Fibroblast of peridontal ligament (primary cell): ENCODE measurements at regions not wholly inside any gene's neighbourhood (a gene's known extent, or its start where the extent isn't known, plus 50 kb on each side); places are given as distances from the start of the nearest gene placed in this dataset.
A peak's percentile ranks its signal among the peaks of the same experiment; 100 is the strongest.

Experiments used
- DNase-seq: peaks from one replicate; pipeline ENCODE4 v3.0.0-alpha.2; 2010; ENCODE audit errors: extremely low read depth

DNA sequence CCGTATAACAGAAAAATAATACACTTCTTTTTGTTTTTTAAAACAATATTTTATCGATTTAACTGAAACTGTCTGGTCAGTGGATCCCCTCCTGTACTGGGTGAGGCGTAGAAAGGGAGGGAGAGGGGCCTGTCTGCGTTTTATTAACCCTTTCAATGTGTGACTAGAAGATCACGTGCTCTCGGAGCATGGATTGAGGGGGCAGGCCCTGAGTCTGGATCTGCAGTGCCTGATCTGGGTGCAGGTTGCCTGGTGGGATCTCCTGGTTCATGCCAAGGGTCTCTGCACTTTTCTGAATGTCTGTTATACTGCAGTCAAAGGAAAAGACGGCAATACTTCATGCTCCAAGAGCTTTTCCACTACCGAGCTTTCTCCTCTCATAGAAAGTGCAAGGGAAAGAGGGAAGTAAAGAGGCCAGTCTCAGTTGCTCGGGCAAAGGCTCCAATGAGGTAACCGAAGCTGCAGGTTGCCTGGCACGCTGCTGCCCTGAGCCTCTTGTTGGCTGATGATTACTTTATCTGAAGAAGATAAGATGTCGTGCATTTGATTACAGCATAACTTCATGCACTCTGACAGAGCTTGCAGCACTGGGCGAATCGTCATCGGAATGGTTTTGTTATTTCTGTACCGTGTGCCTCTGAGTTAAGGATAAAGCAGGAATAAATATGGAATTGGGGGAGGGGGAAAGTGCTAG, 167.5 kb upstream of the PMEPA1 start:
- no peak for DNase-seq

DNA sequence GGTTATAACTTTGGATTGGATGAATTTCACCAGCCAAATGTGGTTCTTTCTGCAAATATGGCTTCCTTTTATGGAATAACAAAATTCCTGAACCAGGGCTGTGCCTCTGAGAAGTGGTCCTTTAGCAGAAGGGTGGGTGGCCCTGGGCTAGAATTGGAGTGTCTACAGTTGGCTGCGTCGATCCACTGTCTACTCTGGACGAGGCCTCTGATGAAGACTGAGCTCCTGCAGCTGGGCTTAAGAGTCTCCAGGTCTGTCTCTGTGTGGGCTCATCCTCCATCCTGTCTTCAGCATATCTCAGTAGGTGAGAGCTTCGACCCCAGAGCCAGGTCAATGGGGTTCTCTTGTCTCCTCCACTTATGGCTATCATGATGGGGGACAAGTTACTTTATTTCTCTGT, 166.3 kb upstream of the PMEPA1 start:
- no peak for DNase-seq

GRCh38 chr20:57874141-57874540, 164.3 kb upstream of the PMEPA1 start:
- no peak for DNase-seq

GRCh38 chr20:57872816-57873409, 163.1 kb upstream of the PMEPA1 start:
- no peak for DNase-seq

DNA sequence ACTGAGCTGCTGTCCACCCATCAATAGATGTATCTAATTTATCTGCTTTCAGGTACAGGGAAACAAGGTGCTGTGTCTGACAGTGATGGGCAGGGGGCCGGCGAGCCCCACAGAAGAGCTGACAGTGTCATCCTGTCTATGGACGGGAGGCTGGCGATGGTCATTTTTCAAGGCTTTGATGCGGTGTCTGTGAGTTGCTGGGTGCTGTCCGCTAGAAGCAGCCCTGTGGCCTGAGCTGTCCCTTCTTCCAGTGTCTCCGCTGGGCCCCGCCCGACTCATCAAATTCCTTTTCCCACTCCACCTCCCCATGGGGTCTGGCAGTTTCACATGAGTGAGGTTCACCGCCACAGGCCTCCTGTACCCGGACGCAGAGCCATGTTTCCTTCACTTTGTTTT, 161.4 kb upstream of the PMEPA1 start:
- no peak for DNase-seq

GRCh38 chr20:57870597-57871236, 160.9 kb upstream of the PMEPA1 start:
- no peak for DNase-seq

GRCh38 chr20:57869951-57870315, 160.1 kb upstream of the PMEPA1 start:
- DNase-seq = no peak

- no peak for DNase-seq
Measured at GRCh38 chr20:57869291-57869950, 159.6 kb upstream of the PMEPA1 start.

GRCh38 chr20:57868310-57868709, 158.5 kb upstream of the PMEPA1 start:
- DNase-seq = no peak

DNA sequence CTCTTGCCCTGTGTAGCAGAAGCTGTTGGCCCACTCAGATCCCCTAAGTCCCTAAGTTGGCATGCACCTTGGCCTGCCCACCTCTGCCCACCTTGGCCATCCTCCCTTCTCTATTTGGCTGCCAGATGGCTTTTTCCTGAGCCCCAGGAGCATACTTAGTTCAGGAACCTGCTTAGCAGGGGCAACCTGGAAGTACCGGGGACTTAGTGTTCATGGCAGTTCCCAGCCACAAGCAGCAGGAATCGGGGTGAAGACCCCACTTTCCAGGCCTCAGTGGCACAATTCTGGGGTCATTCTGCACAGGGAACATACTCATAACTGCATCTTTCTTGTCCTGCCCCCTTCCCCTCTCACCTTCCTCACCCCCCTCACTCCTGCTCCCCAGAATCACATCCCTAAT, 158.0 kb upstream of the PMEPA1 start:
- no peak for DNase-seq

DNA sequence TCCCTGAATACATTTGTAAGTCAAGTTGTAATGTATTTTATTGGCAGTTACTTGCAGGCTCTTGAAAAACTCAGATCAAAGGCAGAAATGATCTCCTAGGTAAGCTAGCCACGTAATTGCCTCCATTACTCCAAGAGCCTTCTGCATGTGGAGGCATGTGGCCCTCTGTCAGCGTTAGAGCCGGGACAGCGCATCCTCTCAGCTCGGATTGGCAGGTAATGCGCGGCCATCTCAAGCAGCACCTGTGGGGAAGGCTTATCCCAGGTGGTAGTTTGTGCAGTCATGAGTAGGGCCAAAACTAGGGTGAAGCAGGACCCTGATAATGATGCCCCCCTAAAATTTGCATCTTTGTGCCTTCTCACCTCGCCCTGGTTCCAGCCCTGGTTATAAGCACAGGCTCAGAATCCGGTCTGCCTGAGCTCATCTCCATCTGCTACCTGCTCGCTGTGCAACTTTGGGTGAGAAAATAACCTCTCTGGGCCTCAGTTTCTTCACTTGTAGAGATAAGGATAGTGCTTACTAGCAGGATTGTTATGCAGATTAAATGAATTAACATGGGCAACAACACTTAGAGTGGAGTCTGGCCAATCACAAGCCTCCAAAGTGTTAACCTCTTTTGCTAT, 157.5 kb upstream of the PMEPA1 start:
- DNase-seq = no peak

DNA sequence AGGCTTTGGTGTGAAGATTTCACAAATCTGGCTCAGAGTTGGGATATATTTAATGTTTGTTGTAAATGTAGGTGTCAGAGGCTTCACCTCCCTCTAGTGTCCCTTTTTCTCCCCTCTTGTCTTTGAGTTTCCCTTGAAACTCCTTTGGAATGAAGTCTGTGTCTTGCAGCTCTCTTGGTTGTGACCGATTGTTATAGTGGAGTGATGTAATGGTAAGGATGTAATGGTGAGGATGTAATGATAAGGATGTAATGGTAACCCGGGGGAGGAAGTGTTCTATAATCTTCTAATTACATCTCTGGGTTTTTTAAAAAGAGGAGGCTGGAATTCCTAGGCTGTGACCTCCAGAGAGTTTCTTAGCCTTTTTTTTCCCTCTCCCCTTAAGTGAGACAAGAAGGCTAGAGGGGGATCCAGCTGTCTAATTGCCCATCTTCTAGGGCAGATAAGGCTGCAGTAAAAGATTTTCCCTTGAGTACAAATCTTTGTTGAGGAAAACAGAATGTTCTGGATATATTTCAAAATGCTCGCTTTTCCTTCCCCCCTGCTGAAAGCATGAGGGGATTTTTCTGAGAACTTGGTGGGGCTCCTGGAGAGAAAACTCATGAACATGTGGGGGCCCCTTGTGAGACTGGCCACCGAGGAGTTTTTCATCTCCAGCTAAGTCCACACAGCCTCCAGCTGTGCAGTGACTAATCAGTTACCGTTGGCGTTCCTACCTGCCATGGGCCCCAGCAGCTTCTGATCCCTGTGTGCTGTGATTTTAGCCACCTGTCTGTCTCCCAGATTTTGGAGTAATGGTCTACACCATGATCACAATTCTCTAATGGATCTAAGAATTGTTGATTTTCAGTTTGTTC, 156.7 kb upstream of the PMEPA1 start:
- DNase-seq = no peak

GRCh38 chr20:57865266-57865665, 155.5 kb upstream of the PMEPA1 start:
- no peak for DNase-seq

GRCh38 chr20:57860576-57860975, 150.8 kb upstream of the PMEPA1 start:
- no peak for DNase-seq

- no peak for DNase-seq
Measured at GRCh38 chr20:57857969-57858368, 148.2 kb upstream of the PMEPA1 start.

DNA sequence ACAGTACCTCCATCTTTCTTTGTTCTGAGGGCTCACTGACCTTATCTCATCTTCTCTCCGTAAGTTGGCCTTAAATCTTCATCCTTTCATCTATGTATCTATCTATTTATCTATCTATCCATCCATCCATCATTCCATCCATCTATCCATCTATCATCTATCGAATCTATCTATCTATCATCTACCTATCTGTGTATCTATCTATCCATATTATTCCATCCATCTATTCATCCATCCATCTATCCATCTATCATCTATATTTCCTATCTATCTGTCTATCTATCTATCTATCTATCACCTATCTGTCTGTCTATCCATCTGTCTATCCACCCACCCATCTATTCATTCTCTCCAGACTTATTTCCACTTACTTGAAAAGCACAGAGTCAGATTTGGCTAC, 147.3 kb upstream of the PMEPA1 start:
- DNase-seq = no peak

- no peak for DNase-seq
Measured at GRCh38 chr20:57856658-57857057, 146.8 kb upstream of the PMEPA1 start.

DNA sequence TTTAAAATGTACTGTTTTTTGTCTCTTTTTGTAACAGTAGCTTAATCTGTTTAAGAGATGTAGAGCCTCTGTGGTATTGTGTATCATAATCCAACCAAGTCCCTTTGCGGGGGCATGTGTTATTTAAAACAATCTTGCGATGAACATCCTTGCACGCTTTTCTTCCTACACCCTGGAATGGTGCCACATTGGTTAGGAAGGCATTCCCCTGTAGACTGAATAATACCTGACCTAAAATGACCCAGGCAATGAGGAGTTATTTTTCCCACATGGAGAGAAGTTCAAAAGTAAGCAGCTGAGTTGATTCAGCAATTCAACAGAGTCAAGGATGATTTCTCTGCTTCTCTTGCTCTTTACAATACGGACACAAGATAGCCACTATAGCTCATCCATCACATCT, 142.0 kb upstream of the PMEPA1 start:
- DNase-seq = peak; percentile 31

GRCh38 chr20:57851025-57851682, 141.3 kb upstream of the PMEPA1 start:
- no peak for DNase-seq

DNA sequence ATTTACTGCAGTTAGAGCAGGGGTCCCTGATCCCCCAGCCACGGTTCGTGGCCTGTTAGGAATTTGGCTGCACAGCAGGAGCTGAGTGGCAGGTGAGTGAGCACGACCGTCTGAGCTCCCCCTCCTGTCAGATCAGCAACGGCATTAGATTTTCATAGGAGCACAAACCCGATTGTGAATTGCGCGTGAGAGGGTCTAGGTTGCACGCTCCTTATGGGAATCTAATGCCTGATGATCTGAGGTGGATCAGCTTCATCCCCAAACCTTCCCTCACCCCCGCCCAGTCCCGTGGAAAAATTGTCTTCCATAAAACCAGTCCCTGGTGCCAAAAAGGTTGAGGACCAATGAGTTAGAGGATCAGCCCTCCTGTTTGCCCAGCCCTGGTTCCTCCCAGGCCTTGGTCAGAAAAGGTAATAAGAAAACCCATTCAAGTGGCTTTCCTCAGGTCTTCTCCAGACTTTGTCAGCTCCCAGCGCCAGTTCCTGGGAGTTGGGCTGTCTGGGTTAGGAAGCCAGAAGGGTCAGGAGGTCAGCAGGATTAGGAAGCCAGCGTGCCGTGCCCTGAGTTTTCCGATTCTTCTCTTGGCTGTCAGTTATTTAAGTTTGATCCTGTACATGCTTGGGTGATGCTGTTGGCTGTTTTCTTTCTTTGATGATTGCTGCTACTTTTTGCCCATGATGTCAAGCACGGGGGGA, 139.9 kb upstream of the PMEPA1 start:
- no peak for DNase-seq
